H9 (cell line): ENCODE measurements at regions not wholly inside any gene's neighbourhood (a gene's known extent, or its start where the extent isn't known, plus 50 kb on each side); places are given as distances from the start of the nearest gene placed in this dataset.
"Not testable (repeated sequence)": the region's sequence is repeated elsewhere in the genome, so short reads cannot be mapped to it uniquely, and the experiment has no call there.

Source experiments
- DNase-seq: peaks from one replicate; pipeline ENCODE4 v3.0.0-alpha.2; 2017
- H2AFZ ChIP-seq: one replicate; pipeline ENCODE4 v1.6.1; 2013; ENCODE audit warnings: mild to moderate bottlenecking, low read length, control low read depth, moderate library complexity
- H2AK5ac ChIP-seq: 2 replicates; pipeline ENCODE4 v1.6.1; 2013; ENCODE audit warnings: low read length, control low read depth, mixed read lengths; ENCODE audit not compliant: insufficient read length
- H2BK120ac ChIP-seq: one replicate; pipeline ENCODE4 v1.6.1; 2013; ENCODE audit warnings: low read depth, mild to moderate bottlenecking, low read length, control low read depth, inconsistent platforms; ENCODE audit not compliant: poor library complexity, severe bottlenecking
- H2BK12ac ChIP-seq: 2 replicates; pipeline ENCODE4 v1.6.1; 2013; ENCODE audit warnings: low read length, control low read depth, mixed read lengths, low read depth; ENCODE audit not compliant: insufficient read length
- H2BK15ac ChIP-seq: 2 replicates; pipeline ENCODE4 v1.6.1; 2013; ENCODE audit warnings: low read depth, low read length, control low read depth
- H2BK20ac ChIP-seq: one replicate; pipeline ENCODE4 v1.6.1; 2013; ENCODE audit warnings: low read depth, mild to moderate bottlenecking, low read length, control low read depth, inconsistent platforms; ENCODE audit not compliant: poor library complexity, severe bottlenecking
- H2BK5ac ChIP-seq: 2 replicates; pipeline ENCODE4 v1.6.1; 2013; ENCODE audit warnings: low read length, control low read depth, mixed read lengths; ENCODE audit not compliant: insufficient read length
- H3K14ac ChIP-seq: 2 replicates; pipeline ENCODE4 v1.6.1; 2013; ENCODE audit warnings: low read length, control low read depth; ENCODE audit not compliant: insufficient read depth
- H3K18ac ChIP-seq: 2 replicates; pipeline ENCODE4 v1.6.1; 2013; ENCODE audit warnings: low read depth, mild to moderate bottlenecking, mixed read lengths, low read length, control low read depth; ENCODE audit not compliant: insufficient read length
- H3K23ac ChIP-seq: 2 replicates; pipeline ENCODE4 v1.6.1; 2013; ENCODE audit warnings: low read length, control low read depth, mixed read lengths, low read depth; ENCODE audit not compliant: insufficient read length
- H3K23me2 ChIP-seq: 2 replicates; pipeline ENCODE4 v1.6.1; 2013; ENCODE audit warnings: low read depth, mild to moderate bottlenecking, mixed read lengths, low read length, control low read depth; ENCODE audit not compliant: insufficient read length, poor library complexity, severe bottlenecking
- H3K27ac ChIP-seq: 2 replicates; pipeline ENCODE4 v1.5.1; 2013; ENCODE audit warnings: low read length, control low read depth, mixed read lengths, low read depth; ENCODE audit not compliant: insufficient read length
- H3K27me3 ChIP-seq: 2 replicates; pipeline ENCODE4 v1.6.1; 2013; ENCODE audit warnings: low read length, control low read depth, inconsistent platforms; ENCODE audit not compliant: insufficient read depth
- H3K4ac ChIP-seq: 2 replicates; pipeline ENCODE4 v1.6.1; 2013; ENCODE audit warnings: low read depth, mild to moderate bottlenecking, control low read depth, inconsistent platforms, low read length, moderate library complexity
- H3K4me1 ChIP-seq: 2 replicates; pipeline ENCODE4 v1.6.1; 2013; ENCODE audit warnings: low read length, control low read depth, inconsistent platforms; ENCODE audit not compliant: insufficient read depth
- H3K4me2 ChIP-seq: 2 replicates; pipeline ENCODE4 v1.6.1; 2013; ENCODE audit warnings: low read length, control low read depth, mixed read lengths; ENCODE audit not compliant: insufficient read length, insufficient read depth
- H3K56ac ChIP-seq: 2 replicates; pipeline ENCODE4 v1.6.1; 2013; ENCODE audit warnings: low read depth, mild to moderate bottlenecking, mixed read lengths, low read length, control low read depth; ENCODE audit not compliant: insufficient read length
- H3K79me1 ChIP-seq: 2 replicates; pipeline ENCODE4 v1.6.1; 2013; ENCODE audit warnings: low read depth, mild to moderate bottlenecking, moderate library complexity, low read length, control low read depth, inconsistent platforms; ENCODE audit not compliant: insufficient read depth, poor library complexity, severe bottlenecking
- H3K79me2 ChIP-seq: 2 replicates; pipeline ENCODE4 v1.6.1; 2013; ENCODE audit warnings: low read length, control low read depth, inconsistent platforms; ENCODE audit not compliant: insufficient read depth
- H3K9ac ChIP-seq: 2 replicates; pipeline ENCODE4 v1.6.1; 2013; ENCODE audit warnings: low read length, control low read depth, mixed read lengths; ENCODE audit not compliant: insufficient read length; ENCODE audit errors: extremely low read depth
- H3K9me3 ChIP-seq: one replicate; pipeline ENCODE4 v1.6.1; 2013; ENCODE audit warnings: low read depth, low read length, inconsistent platforms; ENCODE audit not compliant: control insufficient read depth
- H3T11ph ChIP-seq: one replicate; pipeline ENCODE4 v1.6.1; 2013; ENCODE audit warnings: mild to moderate bottlenecking, low read length, control low read depth, inconsistent platforms
- H4K20me1 ChIP-seq: one replicate; pipeline ENCODE4 v1.6.1; 2013; ENCODE audit not compliant: control insufficient read depth, insufficient read length, insufficient read depth
- H4K5ac ChIP-seq: 2 replicates; pipeline ENCODE4 v1.6.1; 2013; ENCODE audit warnings: low read depth, mild to moderate bottlenecking, mixed read lengths, low read length, control low read depth; ENCODE audit not compliant: insufficient read length
- H4K8ac ChIP-seq: replicated peaks from 2 replicates; pipeline ENCODE4 v1.6.1; 2013; ENCODE audit warnings: low read length, control low read depth, mixed read lengths, low read depth; ENCODE audit not compliant: insufficient read length
- H4K91ac ChIP-seq: 2 replicates; pipeline ENCODE4 v1.6.1; 2013; ENCODE audit warnings: low read depth, mild to moderate bottlenecking, moderate library complexity, mixed read lengths, low read length, control low read depth; ENCODE audit not compliant: insufficient read length
- H3K27ac Mint-ChIP-seq, 3 experiments: 2 replicates in 2 of 3; 3 replicates in 1 of 3; pipeline ENCODE4 v1.8.0; 2020 to 2021; ENCODE audit warnings: mixed read lengths in 3 of 3, mild to moderate bottlenecking in 1 of 3, moderate library complexity in 1 of 3
- H3K27me3 Mint-ChIP-seq: 2 replicates; pipeline ENCODE4 v1.8.0; 2021; ENCODE audit warnings: low read depth, mild to moderate bottlenecking, moderate library complexity, mixed read lengths
- H3K36me3 Mint-ChIP-seq, 3 experiments: 2 replicates in 2 of 3; 3 replicates in 1 of 3; pipeline ENCODE4 v1.8.0; 2020 to 2021; ENCODE audit warnings: low read depth in 3 of 3, mixed read lengths in 3 of 3; ENCODE audit not compliant: insufficient read depth in 1 of 3
- H3K4me1 Mint-ChIP-seq, 2 experiments: 2 replicates each; pipeline ENCODE4 v1.8.0; 2020; ENCODE audit warnings: mixed read lengths in 2 of 2
- H3K4me3 Mint-ChIP-seq, 2 experiments: 2 replicates in 1 of 2; 3 replicates in 1 of 2; pipeline ENCODE4 v1.8.0; 2020 to 2021; ENCODE audit warnings: mild to moderate bottlenecking in 2 of 2, mixed read lengths in 2 of 2, moderate library complexity in 1 of 2
- H3K9me3 Mint-ChIP-seq, 2 experiments: 2 replicates in 1 of 2; 3 replicates in 1 of 2; pipeline ENCODE4 v1.8.0; 2020; ENCODE audit warnings: mild to moderate bottlenecking in 2 of 2, mixed read lengths in 2 of 2, moderate library complexity in 1 of 2
- WGBS: extraction: QIAGEN DNeasy Blood & Tissue Kit; methylation state at CpG from one replicate; pipeline ENCODE4 v1.1.7; 2013; ENCODE audit warnings: missing lambda C conversion rate, low lambda C conversion rate, mixed read lengths; ENCODE audit not compliant: insufficient read length; ENCODE audit errors: extremely low coverage; 5-methylcytosine and 5-hydroxymethylcytosine counted together
- TF ChIP-seq, protein P1 (sequence below): fragments of 200-600 bp; sonication (generic); conservative IDR thresholded peaks from 3 replicates; pipeline ENCODE4 v1.8.0; 2021; ENCODE audit warnings: antibody characterized with exemption, mild to moderate bottlenecking

DNA sequence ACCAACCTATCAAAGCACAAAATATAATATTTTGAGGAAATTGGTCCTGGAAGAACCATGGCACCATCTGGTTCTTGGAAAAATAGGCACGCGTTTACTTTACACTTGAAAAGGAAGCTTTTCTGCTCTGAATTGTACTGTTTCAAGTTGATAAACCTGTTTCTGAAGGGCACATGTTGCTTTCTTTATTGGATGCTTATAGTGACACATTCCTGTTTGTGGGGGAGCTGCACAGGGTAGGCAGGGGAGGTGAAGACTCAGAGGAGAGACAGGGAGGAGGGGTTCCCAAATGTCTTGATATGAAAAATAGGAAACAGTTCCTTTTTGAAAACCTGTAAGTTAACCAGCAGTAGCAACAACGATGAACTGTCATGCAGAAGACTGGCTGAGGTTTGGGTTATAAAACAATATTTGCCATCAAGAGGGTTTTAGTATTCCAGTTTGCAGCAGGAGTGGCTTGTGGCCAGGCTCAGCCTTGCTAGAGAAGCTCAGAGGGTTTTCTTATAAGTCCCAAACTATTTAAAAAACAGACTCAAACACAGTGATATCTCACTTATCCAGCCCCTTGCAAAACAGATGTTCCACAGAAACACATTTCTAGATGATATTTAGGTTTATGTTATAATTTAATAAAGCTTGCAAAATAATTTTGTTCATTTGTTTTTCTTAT lies 127.0 kb upstream of the MROH9 start:
- no peak overlapping the region for H3K27ac Mint-ChIP-seq
- Histone ChIP-seq H3K18ac (no peak overlapping the region), H4K91ac (no peak overlapping the region), H3K4me2 (no peak overlapping the region), H2BK20ac (no peak overlapping the region), H4K5ac (no peak overlapping the region), H3K9ac (no peak overlapping the region), H3K23me2 (no peaks in the 10 kb centered on the region), H3K4me1 (no peaks in the 10 kb centered on the region), H2AK5ac (no peak overlapping the region), H3K4ac (no peak overlapping the region), H4K8ac (no peak overlapping the region), H3K79me2 (no peaks in the 10 kb centered on the region), H3K27ac (no peak overlapping the region), H3K23ac (no peak overlapping the region), H4K20me1 (no peaks in the 10 kb centered on the region), H2AFZ (no peak overlapping the region), H3K9me3 (no peaks in the 10 kb centered on the region), H2BK5ac (no peak overlapping the region), H3T11ph (no peak overlapping the region), H3K79me1 (no peaks in the 10 kb centered on the region), H2BK120ac (no peak overlapping the region), H3K14ac (no peak overlapping the region), H3K27me3 (no peaks in the 10 kb centered on the region), H3K56ac (no peak overlapping the region), H2BK15ac (no peak overlapping the region), H2BK12ac (no peak overlapping the region)
- no peaks in the 10 kb centered on the region for H3K27me3 Mint-ChIP-seq
- DNase-seq, result no peak
- TF ChIP-seq, protein P1, sequence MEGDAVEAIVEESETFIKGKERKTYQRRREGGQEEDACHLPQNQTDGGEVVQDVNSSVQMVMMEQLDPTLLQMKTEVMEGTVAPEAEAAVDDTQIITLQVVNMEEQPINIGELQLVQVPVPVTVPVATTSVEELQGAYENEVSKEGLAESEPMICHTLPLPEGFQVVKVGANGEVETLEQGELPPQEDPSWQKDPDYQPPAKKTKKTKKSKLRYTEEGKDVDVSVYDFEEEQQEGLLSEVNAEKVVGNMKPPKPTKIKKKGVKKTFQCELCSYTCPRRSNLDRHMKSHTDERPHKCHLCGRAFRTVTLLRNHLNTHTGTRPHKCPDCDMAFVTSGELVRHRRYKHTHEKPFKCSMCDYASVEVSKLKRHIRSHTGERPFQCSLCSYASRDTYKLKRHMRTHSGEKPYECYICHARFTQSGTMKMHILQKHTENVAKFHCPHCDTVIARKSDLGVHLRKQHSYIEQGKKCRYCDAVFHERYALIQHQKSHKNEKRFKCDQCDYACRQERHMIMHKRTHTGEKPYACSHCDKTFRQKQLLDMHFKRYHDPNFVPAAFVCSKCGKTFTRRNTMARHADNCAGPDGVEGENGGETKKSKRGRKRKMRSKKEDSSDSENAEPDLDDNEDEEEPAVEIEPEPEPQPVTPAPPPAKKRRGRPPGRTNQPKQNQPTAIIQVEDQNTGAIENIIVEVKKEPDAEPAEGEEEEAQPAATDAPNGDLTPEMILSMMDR, result no peak
- no peak overlapping the region for H3K4me3 Mint-ChIP-seq
- H3K9me3 Mint-ChIP-seq, result peaks cover 0 to 2% of the 10 kb centered on the region in 2 experiments; a peak in 3 of 5 replicates
- no CpG with 5 or more reads among the region's 3 CpGs for WGBS
- peaks cover 0 to 3% of the 10 kb centered on the region in 2 experiments; a peak in 2 of 4 replicates for H3K4me1 Mint-ChIP-seq
- H3K36me3 Mint-ChIP-seq, result no peaks in the 10 kb centered on the region; a peak in 2 of 7 replicates

DNA sequence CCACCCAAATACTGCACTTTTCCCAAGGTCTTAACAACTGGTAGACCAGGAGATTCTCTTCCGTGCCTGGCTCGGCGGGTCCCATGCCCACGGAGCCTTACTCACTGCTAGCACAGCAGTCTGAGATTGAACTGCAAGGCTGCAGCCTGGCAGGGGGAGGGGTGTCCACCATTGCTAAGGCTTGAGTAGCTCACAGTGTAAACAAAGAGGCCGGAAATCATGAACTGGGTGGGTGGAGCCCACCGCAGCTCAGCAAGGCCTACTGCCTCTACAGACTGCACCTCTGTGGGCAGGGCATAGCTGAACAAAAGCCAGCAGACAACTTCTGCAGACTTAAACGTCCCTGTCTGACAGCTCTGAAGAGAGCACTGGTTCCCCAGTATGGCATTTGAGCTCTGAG lies 124.3 kb upstream of the MROH9 start:
- H3K18ac ChIP-seq, H3K4me3 Mint-ChIP-seq, H3K4me2 ChIP-seq, H2AK5ac ChIP-seq, H2AFZ ChIP-seq, H3K27ac ChIP-seq, H3K9me3 Mint-ChIP-seq, H4K91ac ChIP-seq, H3K79me2 ChIP-seq, H3K56ac ChIP-seq, H3K27me3 ChIP-seq, H2BK120ac ChIP-seq, H4K8ac ChIP-seq, H3K4ac ChIP-seq, H3K36me3 Mint-ChIP-seq, DNase-seq, H3K27me3 Mint-ChIP-seq, H3K79me1 ChIP-seq, H3K14ac ChIP-seq, H2BK5ac ChIP-seq, H3K23ac ChIP-seq, H2BK15ac ChIP-seq, H3K9ac ChIP-seq, H2BK12ac ChIP-seq, H3K23me2 ChIP-seq, H4K20me1 ChIP-seq, H2BK20ac ChIP-seq, H3K27ac Mint-ChIP-seq, H3K9me3 ChIP-seq, H3T11ph ChIP-seq, H3K4me1 ChIP-seq, H3K4me1 Mint-ChIP-seq, H4K5ac ChIP-seq: not testable (repeated sequence)
- no CpG with 5 or more reads among the region's 7 CpGs for WGBS
